IMR-90 (cell line): ENCODE measurements at regions not wholly inside any gene's neighbourhood (a gene's known extent, or its start where the extent isn't known, plus 50 kb on each side); places are given as distances from the start of the nearest gene placed in this dataset.

ENCODE experiments used
- ATAC-seq: fragments of 200-7000 bp; cut with Tn5 transposase; 2 replicates; pipeline ENCODE4 v1.9.1; 2020; ENCODE audit warnings: low read depth, mild to moderate bottlenecking, moderate library complexity
- BruUV-seq: library from RNA; stranded (reverse); fragments of 400-500 nt; replicated peaks from 2 replicates; lab custom pipeline; 2021; lab: Mats Ljungman, UMichigan
- CTCF ChIA-PET: fragments of 300-600 bp; formaldehyde crosslinking; extraction: SDS; loops from one replicate; lab custom pipeline; 2021; ENCODE audit warnings: antibody characterized with exemption; lab: Yijun Ruan, JAX
- POLR2A ChIA-PET: fragments of 300-600 bp; sonication (Branson Sonifier 250); formaldehyde crosslinking; loops from one replicate; lab custom pipeline; 2022; ENCODE audit warnings: antibody characterized with exemption; ENCODE audit not compliant: unreplicated experiment; lab: Charles Lee
- DNase-seq: peaks from one replicate; pipeline ENCODE4 v3.0.0; 2013
- H2AFZ ChIP-seq: replicated peaks from 2 replicates; pipeline ENCODE3; 2013; ENCODE audit warnings: low read length, mild to moderate bottlenecking; ENCODE audit not compliant: poor library complexity
- H2AK5ac ChIP-seq: 2 replicates; pipeline ENCODE4 v1.6.1; 2013; ENCODE audit warnings: low read depth, low read length, inconsistent platforms
- H2AK9ac ChIP-seq: replicated peaks from 2 replicates; pipeline ENCODE3; 2013; ENCODE audit warnings: mild to moderate bottlenecking, low read depth, low read length, moderate library complexity; ENCODE audit not compliant: poor library complexity
- H2BK120ac ChIP-seq: 2 replicates; pipeline ENCODE4 v1.6.1; 2013; ENCODE audit warnings: low read depth, low read length, inconsistent platforms
- H2BK15ac ChIP-seq: 3 replicates; pipeline ENCODE4 v1.6.1; 2013; ENCODE audit warnings: low read depth, low read length, inconsistent platforms
- H2BK20ac ChIP-seq: 2 replicates; pipeline ENCODE4 v1.6.1; 2013; ENCODE audit warnings: low read depth, mild to moderate bottlenecking, inconsistent platforms, low read length, moderate library complexity
- H2BK5ac ChIP-seq: 2 replicates; pipeline ENCODE4 v1.6.1; 2013; ENCODE audit warnings: mild to moderate bottlenecking, low read depth, low read length, inconsistent platforms; ENCODE audit not compliant: poor library complexity, severe bottlenecking
- H3K14ac ChIP-seq: replicated peaks from 2 replicates; pipeline ENCODE4 v1.6.1; 2013; ENCODE audit warnings: low read depth, low read length, inconsistent platforms
- H3K18ac ChIP-seq: 2 replicates; pipeline ENCODE4 v1.6.1; 2013; ENCODE audit warnings: low read depth, low read length, control low read depth
- H3K23ac ChIP-seq: 2 replicates; pipeline ENCODE4 v1.6.1; 2013; ENCODE audit warnings: low read depth, low read length, inconsistent platforms
- H3K27ac ChIP-seq: 2 replicates; pipeline ENCODE4 v1.5.1; 2013; ENCODE audit warnings: mild to moderate bottlenecking, control low read depth, low read length; ENCODE audit not compliant: insufficient read depth
- H3K27me3 ChIP-seq: 2 replicates; pipeline ENCODE4 v1.6.1; 2013; ENCODE audit warnings: low read length; ENCODE audit not compliant: control insufficient read depth, insufficient read depth
- H3K36me3 ChIP-seq: 2 replicates; pipeline ENCODE4 v1.6.1; 2013; ENCODE audit warnings: low read length, mixed read lengths; ENCODE audit not compliant: control insufficient read depth, insufficient read depth
- H3K4ac ChIP-seq: 2 replicates; pipeline ENCODE4 v1.6.1; 2013; ENCODE audit warnings: low read depth, low read length, inconsistent platforms
- H3K4me1 ChIP-seq: 2 replicates; pipeline ENCODE4 v1.6.1; 2013; ENCODE audit warnings: low read length, mixed read lengths; ENCODE audit not compliant: control insufficient read depth, insufficient read depth
- H3K4me2 ChIP-seq: 2 replicates; pipeline ENCODE4 v1.6.1; 2013; ENCODE audit warnings: low read depth, mild to moderate bottlenecking, control low read depth, low read length, moderate library complexity
- H3K4me3 ChIP-seq: 2 replicates; pipeline ENCODE4 v1.5.1; 2013; ENCODE audit warnings: low read depth, mild to moderate bottlenecking, control low read depth, low read length, moderate library complexity; ENCODE audit not compliant: insufficient read depth
- H3K56ac ChIP-seq: 2 replicates; pipeline ENCODE4 v1.6.1; 2013; ENCODE audit warnings: low read length, inconsistent platforms; ENCODE audit not compliant: insufficient read depth; ENCODE audit errors: extremely low read depth
- H3K79me1 ChIP-seq, 2 experiments: 2 replicates each; pipeline ENCODE4 v1.6.1; 2013; ENCODE audit warnings: low read length in 2 of 2, inconsistent platforms in 1 of 2, low read depth in 1 of 2
- H3K9ac ChIP-seq: 2 replicates; pipeline ENCODE4 v1.6.1; 2013; ENCODE audit warnings: low read depth, low read length, control low read depth
- H3K9me1 ChIP-seq: 2 replicates; pipeline ENCODE4 v1.6.1; 2013; ENCODE audit warnings: low read length, inconsistent platforms; ENCODE audit not compliant: insufficient read depth
- H3K9me3 ChIP-seq: 2 replicates; pipeline ENCODE4 v1.6.1; 2013; ENCODE audit warnings: low read length; ENCODE audit not compliant: control insufficient read depth, insufficient read depth
- H4K20me1 ChIP-seq: 2 replicates; pipeline ENCODE4 v1.6.1; 2013; ENCODE audit warnings: low read length, inconsistent platforms; ENCODE audit not compliant: insufficient read depth
- H4K5ac ChIP-seq: 2 replicates; pipeline ENCODE4 v1.6.1; 2013; ENCODE audit warnings: mild to moderate bottlenecking, low read depth, low read length, control low read depth
- H4K8ac ChIP-seq, 2 experiments: 2 replicates each; pipeline ENCODE4 v1.6.1; 2013; ENCODE audit warnings: low read depth in 2 of 2, low read length in 2 of 2, control low read depth in 1 of 2, inconsistent platforms in 1 of 2
- H4K91ac ChIP-seq: 2 replicates; pipeline ENCODE4 v1.6.1; 2013; ENCODE audit warnings: low read depth, low read length, inconsistent platforms; ENCODE audit not compliant: insufficient read depth
- FOS ChIP-seq: fragments of 150-350 bp; IDR thresholded peaks from 2 replicates; pipeline ENCODE4 v1.6.1; 2016; ENCODE audit warnings: low read depth, low read length
- SMC3 ChIP-seq: fragments of 150-350 bp; IDR thresholded peaks from 2 replicates; pipeline ENCODE4 v1.6.1; 2016; ENCODE audit warnings: low read depth, mild to moderate bottlenecking, antibody characterized with exemption, low read length, moderate library complexity
- WGBS, 2 experiments: methylation state at CpG; one replicate each; pipeline versions ENCODE4 v1.1.5 to v1.1.7; 2013; ENCODE audit warnings: missing lambda C conversion rate in 2 of 2; ENCODE audit not compliant: insufficient read length in 1 of 2; ENCODE audit errors: extremely low coverage in 2 of 2; 5-methylcytosine and 5-hydroxymethylcytosine counted together
- dilution Hi-C: fragments of 300-500 bp; cut with HindIII; formaldehyde crosslinking; loops from one replicate; pipeline ENCODE4 v1.14.3; 2018; ENCODE audit warnings: low sequenced_read_pairs; ENCODE audit not compliant: unreplicated experiment
- in situ Hi-C: fragments of 300-500 bp; cut with MboI; formaldehyde crosslinking; loops from 3 replicates; pipeline ENCODE4 v1.14.3; 2019; ENCODE audit warnings: low sequenced_read_pairs, inconsistent platforms, mixed read lengths
- intact Hi-C: fragments of 100-400 bp; cut with micrococcal nuclease; formaldehyde crosslinking; loops from 2 replicates; pipeline ENCODE4 v1.10.0; 2022

DNA sequence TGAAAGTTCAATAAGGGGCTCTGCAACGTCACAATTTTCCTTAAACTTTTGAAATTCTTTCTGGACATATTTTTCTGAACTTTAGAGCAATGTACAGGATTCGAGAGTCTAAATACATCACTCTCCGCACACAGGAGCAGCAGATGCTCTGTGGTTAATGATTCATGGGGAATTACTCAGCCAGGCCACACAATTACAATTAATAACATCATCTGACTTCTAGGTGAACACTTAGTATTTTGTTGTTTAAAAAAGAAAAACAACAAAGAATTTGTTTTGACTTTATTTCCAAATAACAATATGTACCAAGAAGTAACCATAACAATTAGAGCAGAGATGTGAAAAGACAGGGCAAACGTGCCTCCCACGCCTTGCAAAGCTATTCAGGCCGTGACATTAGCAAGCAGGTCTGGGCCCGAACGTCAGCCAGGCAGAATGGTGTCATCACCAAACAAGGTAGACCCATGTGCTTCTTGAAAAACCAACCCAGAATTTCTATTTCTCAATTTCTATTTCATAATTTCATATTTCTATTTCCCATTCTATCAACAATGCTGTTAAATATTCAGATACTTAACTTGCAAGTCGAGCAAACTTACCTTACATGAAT lies 236.3 kb downstream of the COL4A1 start:
- Histone ChIP-seq H3K4me1 (no peaks in the 10 kb centered on the region), H2AFZ (no peak overlapping the region), H3K79me1 (no peaks in the 10 kb centered on the region), H2AK5ac (0 out of 2 replicates have a peak overlapping the region, but pooled peaks have one; percentile 23), H3K9ac (no peak overlapping the region), H2BK120ac (no peak overlapping the region), H3K23ac (no peak overlapping the region), H3K56ac (no peak overlapping the region), H3K9me1 (peaks cover 3% of the 10 kb centered on the region; the same call in 1 of the 2 replicates), H2AK9ac (no peak overlapping the region), H2BK15ac (no peak overlapping the region), H4K8ac (no peak overlapping the region), H3K14ac (no peak overlapping the region), H2BK20ac (no peak overlapping the region), H4K20me1 (no peaks in the 10 kb centered on the region), H3K4ac (no peak overlapping the region), H3K4me3 (no peak overlapping the region), H3K27me3 (0 out of 2 replicates have a peak, but pooled peaks cover 2% of the 10 kb centered on the region), H3K36me3 (no peaks in the 10 kb centered on the region), H3K27ac (no peak overlapping the region), H3K9me3 (no peaks in the 10 kb centered on the region), H3K4me2 (no peak overlapping the region), H4K5ac (no peak overlapping the region), H3K18ac (no peak overlapping the region), H2BK5ac (no peak overlapping the region), H4K91ac (no peak overlapping the region)
- WGBS, 2 experiments, result 84% methylated on average over 6 of the region's 9 CpGs; no CpG with 5 or more reads in 1 of the 2 experiments
- in situ Hi-C loops (no loop called here), intact Hi-C loops (no loop called here), dilution Hi-C loops (no loop called here)
- peak; percentile 77 for DNase-seq
- CTCF ChIA-PET, result no interaction called here
- POLR2A ChIA-PET, result no interaction called here
- peak; percentile 65 for ATAC-seq
- peak; percentile 51; the same call in 1 of the 2 replicates for TF ChIP-seq FOS
- no peak for TF ChIP-seq SMC3
- no TSS peak for BruUV-seq
